ENCODE measurements at regions not wholly inside any gene's neighbourhood (a gene's known extent, or its start where the extent isn't known, plus 50 kb on each side); places are given as distances from the start of the nearest gene placed in this dataset.

- Histone ChIP-seq H3K27ac (ENCODE audit: low read depth in 2 of 2, low read length in 2 of 2) (no peak overlapping the region), H3K4me1 (ENCODE audit: control insufficient read depth in 2 of 3, insufficient read depth in 2 of 3, low read depth in 1 of 3, low read length in 3 of 3) (no peaks in the 10 kb centered on the region), H3K27me3 (ENCODE audit: control insufficient read depth, insufficient read depth, low read length) (no peaks in the 10 kb centered on the region), H3K36me3 (ENCODE audit: control insufficient read depth in 2 of 3, insufficient read depth in 3 of 3, low read length in 3 of 3) (no peaks in the 10 kb centered on the region), H3K9me3 (ENCODE audit: control insufficient read depth in 2 of 3, insufficient read depth in 1 of 3, low read length in 3 of 3) (no peaks in the 10 kb centered on the region), H3K4me3 (ENCODE audit: low read length in 3 of 3) (no peak overlapping the region), H3K9ac (ENCODE audit: low read length in 3 of 3) (no peak overlapping the region)
- no peak for DNase-seq
- FAIRE-seq, result no peak
- intact Hi-C loops (cut with DNase I), result no loop called here
- TF ChIP-seq, protein P1, sequence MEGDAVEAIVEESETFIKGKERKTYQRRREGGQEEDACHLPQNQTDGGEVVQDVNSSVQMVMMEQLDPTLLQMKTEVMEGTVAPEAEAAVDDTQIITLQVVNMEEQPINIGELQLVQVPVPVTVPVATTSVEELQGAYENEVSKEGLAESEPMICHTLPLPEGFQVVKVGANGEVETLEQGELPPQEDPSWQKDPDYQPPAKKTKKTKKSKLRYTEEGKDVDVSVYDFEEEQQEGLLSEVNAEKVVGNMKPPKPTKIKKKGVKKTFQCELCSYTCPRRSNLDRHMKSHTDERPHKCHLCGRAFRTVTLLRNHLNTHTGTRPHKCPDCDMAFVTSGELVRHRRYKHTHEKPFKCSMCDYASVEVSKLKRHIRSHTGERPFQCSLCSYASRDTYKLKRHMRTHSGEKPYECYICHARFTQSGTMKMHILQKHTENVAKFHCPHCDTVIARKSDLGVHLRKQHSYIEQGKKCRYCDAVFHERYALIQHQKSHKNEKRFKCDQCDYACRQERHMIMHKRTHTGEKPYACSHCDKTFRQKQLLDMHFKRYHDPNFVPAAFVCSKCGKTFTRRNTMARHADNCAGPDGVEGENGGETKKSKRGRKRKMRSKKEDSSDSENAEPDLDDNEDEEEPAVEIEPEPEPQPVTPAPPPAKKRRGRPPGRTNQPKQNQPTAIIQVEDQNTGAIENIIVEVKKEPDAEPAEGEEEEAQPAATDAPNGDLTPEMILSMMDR (IDR thresholded peaks at IDR 0.05; ENCODE audit: borderline replicate concordance, extremely low read depth, insufficient read depth), result no peak
These were observed 657.5 kb downstream of the FAM181B start for GRCh38 chr11:82076126-82076525.

DNA sequence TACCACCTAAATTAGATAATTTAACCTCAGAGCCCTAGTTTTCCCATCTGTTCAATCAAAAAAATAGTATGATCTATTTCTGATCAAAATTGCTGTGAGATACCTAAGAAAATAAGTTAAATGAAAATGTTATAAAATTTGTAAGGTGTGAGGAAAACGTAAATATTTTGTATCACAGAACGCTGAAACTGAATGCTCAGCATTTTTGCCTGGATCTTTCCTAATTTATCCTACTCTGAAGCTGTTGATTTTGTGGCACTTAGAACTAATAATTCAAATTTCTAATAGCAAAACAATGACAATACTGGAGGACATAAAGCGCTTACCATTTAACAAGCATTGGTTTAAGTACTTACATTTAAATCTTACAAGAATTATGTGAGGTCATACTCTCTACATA lies 674.2 kb downstream of the FAM181B start:
- Histone ChIP-seq H3K9me3 (ENCODE audit: control insufficient read depth in 2 of 3, insufficient read depth in 1 of 3, low read length in 3 of 3) (no peaks in the 10 kb centered on the region), H3K4me3 (ENCODE audit: low read length in 3 of 3) (no peak overlapping the region), H3K9ac (ENCODE audit: low read length in 3 of 3) (no peak overlapping the region), H3K36me3 (ENCODE audit: control insufficient read depth in 2 of 3, insufficient read depth in 3 of 3, low read length in 3 of 3) (no peaks in the 10 kb centered on the region), H3K4me1 (ENCODE audit: control insufficient read depth in 2 of 3, insufficient read depth in 2 of 3, low read depth in 1 of 3, low read length in 3 of 3) (no peaks in the 10 kb centered on the region), H3K27me3 (ENCODE audit: control insufficient read depth, insufficient read depth, low read length) (no peaks in the 10 kb centered on the region), H3K27ac (ENCODE audit: low read depth in 2 of 2, low read length in 2 of 2) (no peak overlapping the region)
- no peak for DNase-seq
- FAIRE-seq, result no peak
- TF ChIP-seq, protein P1 (IDR thresholded peaks at IDR 0.05; ENCODE audit: borderline replicate concordance, extremely low read depth, insufficient read depth), result no peak
- intact Hi-C loops (cut with DNase I), result no loop called here

GRCh38 chr11:82056450-82056849 lies 677.2 kb downstream of the FAM181B start:
- TF ChIP-seq, protein P1 (IDR thresholded peaks at IDR 0.05; ENCODE audit: borderline replicate concordance, extremely low read depth, insufficient read depth), result no peak
- DNase-seq (no peak), FAIRE-seq (no peak)
- Histone ChIP-seq H3K36me3 (ENCODE audit: control insufficient read depth in 2 of 3, insufficient read depth in 3 of 3, low read length in 3 of 3) (no peaks in the 10 kb centered on the region), H3K4me3 (ENCODE audit: low read length in 3 of 3) (no peak overlapping the region), H3K4me1 (ENCODE audit: control insufficient read depth in 2 of 3, insufficient read depth in 2 of 3, low read depth in 1 of 3, low read length in 3 of 3) (no peaks in the 10 kb centered on the region), H3K27me3 (ENCODE audit: control insufficient read depth, insufficient read depth, low read length) (no peaks in the 10 kb centered on the region), H3K9ac (ENCODE audit: low read length in 3 of 3) (no peak overlapping the region), H3K27ac (ENCODE audit: low read depth in 2 of 2, low read length in 2 of 2) (no peak overlapping the region), H3K9me3 (ENCODE audit: control insufficient read depth in 2 of 3, insufficient read depth in 1 of 3, low read length in 3 of 3) (no peaks in the 10 kb centered on the region)
- intact Hi-C loops (cut with DNase I), result no loop called here

- no peak for DNase-seq
- Histone ChIP-seq H3K9ac (ENCODE audit: low read length in 3 of 3) (no peak overlapping the region), H3K4me3 (ENCODE audit: low read length in 3 of 3) (no peak overlapping the region), H3K36me3 (ENCODE audit: control insufficient read depth in 2 of 3, insufficient read depth in 3 of 3, low read length in 3 of 3) (no peaks in the 10 kb centered on the region), H3K9me3 (ENCODE audit: control insufficient read depth in 2 of 3, insufficient read depth in 1 of 3, low read length in 3 of 3) (peaks cover 0 to 3% (median 0%) of the 10 kb centered on the region in 3 donors), H3K27ac (ENCODE audit: low read depth in 2 of 2, low read length in 2 of 2) (no peak overlapping the region), H3K27me3 (ENCODE audit: control insufficient read depth, insufficient read depth, low read length) (no peaks in the 10 kb centered on the region), H3K4me1 (ENCODE audit: control insufficient read depth in 2 of 3, insufficient read depth in 2 of 3, low read depth in 1 of 3, low read length in 3 of 3) (no peaks in the 10 kb centered on the region)
- intact Hi-C loops (cut with DNase I), result no loop called here
- FAIRE-seq, result no peak
- TF ChIP-seq, protein P1 (IDR thresholded peaks at IDR 0.05; ENCODE audit: borderline replicate concordance, extremely low read depth, insufficient read depth), result no peak
These were observed 684.5 kb downstream of the FAM181B start for GRCh38 chr11:82049199-82049598.
